Smooth muscle cell (in vitro differentiated cells): ENCODE measurements at regions not wholly inside any gene's neighbourhood (a gene's known extent, or its start where the extent isn't known, plus 50 kb on each side); places are given as distances from the start of the nearest gene placed in this dataset.
A peak's percentile ranks its signal among the peaks of the same experiment; 100 is the strongest.

Experiments
- DNase-seq: peaks from one replicate; lab custom pipeline; 2025; ENCODE audit not compliant: unreplicated experiment; lab: John Stamatoyannopoulos, UW
- H2AFZ ChIP-seq: fragments of 200-600 bp; sonication (generic); 2 replicates; pipeline ENCODE4 v1.6.0; 2016; ENCODE audit warnings: antibody characterized with exemption, low read depth, mild to moderate bottlenecking
- H3F3A ChIP-seq: fragments of 200-600 bp; sonication (generic); 2 replicates; pipeline ENCODE4 v1.6.0; 2017; ENCODE audit warnings: antibody characterized with exemption, low read depth
- H3K27ac ChIP-seq: fragments of 200-600 bp; sonication (generic); 2 replicates; pipeline ENCODE4 v1.5.1; 2016; ENCODE audit warnings: low read depth, mild to moderate bottlenecking
- H3K27me3 ChIP-seq: fragments of 200-600 bp; sonication (generic); 2 replicates; pipeline ENCODE4 v1.6.1; 2016; ENCODE audit warnings: low read depth, mild to moderate bottlenecking
- H3K36me3 ChIP-seq: fragments of 200-600 bp; sonication (generic); 2 replicates; pipeline ENCODE4 v1.5.1; 2016; ENCODE audit warnings: low read depth
- H3K4me1 ChIP-seq: fragments of 200-600 bp; sonication (generic); 2 replicates; pipeline ENCODE4 v1.5.1; 2016; ENCODE audit warnings: low read depth
- H3K4me2 ChIP-seq: fragments of 200-600 bp; sonication (generic); 2 replicates; pipeline ENCODE4 v1.6.0; 2016; ENCODE audit warnings: mild to moderate bottlenecking
- H3K4me3 ChIP-seq: fragments of 200-600 bp; sonication (generic); 2 replicates; pipeline ENCODE4 v1.5.1; 2016; ENCODE audit warnings: mild to moderate bottlenecking
- H3K79me2 ChIP-seq: fragments of 200-600 bp; sonication (generic); 2 replicates; pipeline ENCODE4 v1.6.0; 2016; ENCODE audit warnings: low read depth, mild to moderate bottlenecking
- H3K9ac ChIP-seq: fragments of 200-600 bp; sonication (generic); 2 replicates; pipeline ENCODE4 v1.6.0; 2016; ENCODE audit warnings: low read depth
- H3K9me3 ChIP-seq: fragments of 200-600 bp; sonication (generic); replicated peaks from 2 replicates; pipeline ENCODE4 v1.5.1; 2016; ENCODE audit warnings: low read depth
- H4K20me1 ChIP-seq: fragments of 200-600 bp; sonication (generic); 2 replicates; pipeline ENCODE4 v1.6.0; 2016; ENCODE audit warnings: low read depth
- CTCF ChIP-seq: fragments of 200-600 bp; sonication (generic); IDR thresholded peaks from 2 replicates; pipeline ENCODE4 v1.5.1; 2017; ENCODE audit warnings: borderline replicate concordance, mild to moderate bottlenecking, antibody characterized with exemption; ENCODE audit not compliant: insufficient read depth, poor library complexity, severe bottlenecking
- WGBS: methylation state at CpG from one replicate; pipeline ENCODE4 v1.1.7; 2016; ENCODE audit warnings: low lambda C conversion rate; 5-methylcytosine and 5-hydroxymethylcytosine counted together

GRCh38 chr5:142466195-142466971 is 141.6 kb upstream of the SPRY4 start:
- Histone ChIP-seq H4K20me1 (no peaks in the 10 kb centered on the region), H3K27ac (peak overlapping the region; percentile 81), H3K4me1 (peaks cover 9% of the 10 kb centered on the region), H3K4me3 (no peak overlapping the region), H3K79me2 (no peaks in the 10 kb centered on the region), H3F3A (peaks cover 5% of the 10 kb centered on the region), H3K4me2 (peak overlapping the region; percentile 78), H3K27me3 (no peaks in the 10 kb centered on the region), H3K9me3 (no peaks in the 10 kb centered on the region), H3K36me3 (no peaks in the 10 kb centered on the region), H2AFZ (no peak overlapping the region), H3K9ac (no peak overlapping the region)
- WGBS, result 23% methylated on average over 7 of the region's 7 CpGs
- DNase-seq, result no peak
- no peak for TF ChIP-seq CTCF

GRCh38 chr5:142465476-142465875 is 140.7 kb upstream of the SPRY4 start:
- no peak overlapping the region for H2AFZ ChIP-seq
- no peak overlapping the region for H3K9ac ChIP-seq
- TF ChIP-seq CTCF, result no peak
- H3K4me3 ChIP-seq, result no peak overlapping the region
- no peaks in the 10 kb centered on the region for H3K9me3 ChIP-seq
- H3K27ac ChIP-seq, result peak overlapping the region; percentile 81
- no peaks in the 10 kb centered on the region for H4K20me1 ChIP-seq
- no peaks in the 10 kb centered on the region for H3K36me3 ChIP-seq
- H3K27me3 ChIP-seq, result no peaks in the 10 kb centered on the region
- H3K79me2 ChIP-seq, result no peaks in the 10 kb centered on the region
- 77% methylated on average over 1 of the region's 1 CpG for WGBS
- no peak for DNase-seq
- H3K4me1 ChIP-seq, result peaks cover 9% of the 10 kb centered on the region
- H3F3A ChIP-seq, result peaks cover 5% of the 10 kb centered on the region
- H3K4me2 ChIP-seq, result no peak overlapping the region

DNA sequence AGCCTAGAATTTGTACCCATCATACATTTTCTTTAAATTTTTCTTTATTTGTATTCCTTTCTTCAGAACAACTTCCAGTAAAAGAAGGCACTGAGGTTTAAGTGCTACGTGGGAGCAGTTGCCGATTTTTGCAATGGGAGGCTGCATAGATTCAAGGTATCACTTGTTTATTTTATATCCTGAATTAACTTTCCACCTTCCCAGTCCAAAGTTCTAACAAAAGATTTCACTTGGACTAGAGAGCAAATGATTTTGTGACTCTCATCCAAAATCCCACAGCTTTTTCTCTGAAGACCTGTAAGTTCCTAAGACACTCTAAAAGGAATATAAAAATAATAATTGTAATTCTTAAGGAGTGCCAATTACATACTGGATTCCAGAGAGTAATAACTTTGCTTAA is 139.1 kb upstream of the SPRY4 start:
- Histone ChIP-seq H3K9ac (no peak overlapping the region), H3K27me3 (no peaks in the 10 kb centered on the region), H3F3A (peaks cover 5% of the 10 kb centered on the region), H3K4me1 (peaks cover 9% of the 10 kb centered on the region), H2AFZ (no peak overlapping the region), H3K4me3 (no peak overlapping the region), H3K79me2 (no peaks in the 10 kb centered on the region), H3K4me2 (no peak overlapping the region), H4K20me1 (no peaks in the 10 kb centered on the region), H3K36me3 (no peaks in the 10 kb centered on the region), H3K27ac (no peak overlapping the region), H3K9me3 (no peaks in the 10 kb centered on the region)
- no peak for TF ChIP-seq CTCF
- 98% methylated on average over 2 of the region's 2 CpGs for WGBS
- DNase-seq, result no peak
